ENCODE measurements at regions not wholly inside any gene's neighbourhood (a gene's known extent, or its start where the extent isn't known, plus 50 kb on each side); places are given as distances from the start of the nearest gene placed in this dataset.

DNA sequence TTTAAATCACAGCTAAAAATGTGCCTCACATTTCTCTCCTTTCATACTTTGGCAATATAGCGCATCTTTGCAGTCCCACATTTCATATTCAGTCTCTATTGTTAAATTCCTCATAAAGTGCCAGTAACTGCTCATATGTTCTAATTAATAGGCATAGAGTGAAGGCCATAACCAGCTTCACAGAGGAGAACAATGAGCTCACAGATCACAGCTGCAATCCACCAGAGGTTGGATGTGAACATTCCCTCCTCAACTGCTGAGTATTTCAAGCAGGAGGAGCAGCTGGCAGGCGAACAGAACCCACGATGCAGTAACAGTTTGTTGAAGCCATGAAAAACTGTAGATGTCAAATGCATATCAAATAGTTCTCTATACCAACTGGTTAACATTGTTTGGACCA, 2088.7 kb upstream of the AGA start:
- TF ChIP-seq RCOR1 (IDR thresholded peaks at IDR 0.05; ENCODE audit: insufficient replicate concordance, low read length) (no peak), CEBPB (IDR thresholded peaks at IDR 0.05; ENCODE audit: low read depth, low read length) (no peak), RAD21 (IDR thresholded peaks at IDR 0.05; ENCODE audit: low read length) (no peak), POLR2A (IDR thresholded peaks at IDR 0.05; ENCODE audit: low read depth, low read length) (no peak), CHD1 (IDR thresholded peaks at IDR 0.05; ENCODE audit: low read depth, low read length) (no peak), BHLHE40 (IDR thresholded peaks at IDR 0.05; ENCODE audit: low read depth, low read length) (no peak), MXI1 (IDR thresholded peaks at IDR 0.05; ENCODE audit: borderline replicate concordance, low read depth, low read length) (no peak), SMC3 (IDR thresholded peaks at IDR 0.05; ENCODE audit: low read depth, low read length) (no peak)
- TF ChIP-seq, protein P1, sequence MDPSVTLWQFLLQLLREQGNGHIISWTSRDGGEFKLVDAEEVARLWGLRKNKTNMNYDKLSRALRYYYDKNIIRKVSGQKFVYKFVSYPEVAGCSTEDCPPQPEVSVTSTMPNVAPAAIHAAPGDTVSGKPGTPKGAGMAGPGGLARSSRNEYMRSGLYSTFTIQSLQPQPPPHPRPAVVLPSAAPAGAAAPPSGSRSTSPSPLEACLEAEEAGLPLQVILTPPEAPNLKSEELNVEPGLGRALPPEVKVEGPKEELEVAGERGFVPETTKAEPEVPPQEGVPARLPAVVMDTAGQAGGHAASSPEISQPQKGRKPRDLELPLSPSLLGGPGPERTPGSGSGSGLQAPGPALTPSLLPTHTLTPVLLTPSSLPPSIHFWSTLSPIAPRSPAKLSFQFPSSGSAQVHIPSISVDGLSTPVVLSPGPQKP (IDR thresholded peaks at IDR 0.05; ENCODE audit: borderline replicate concordance, low read depth, low read length) = no peak
- TF ChIP-seq, protein P2, sequence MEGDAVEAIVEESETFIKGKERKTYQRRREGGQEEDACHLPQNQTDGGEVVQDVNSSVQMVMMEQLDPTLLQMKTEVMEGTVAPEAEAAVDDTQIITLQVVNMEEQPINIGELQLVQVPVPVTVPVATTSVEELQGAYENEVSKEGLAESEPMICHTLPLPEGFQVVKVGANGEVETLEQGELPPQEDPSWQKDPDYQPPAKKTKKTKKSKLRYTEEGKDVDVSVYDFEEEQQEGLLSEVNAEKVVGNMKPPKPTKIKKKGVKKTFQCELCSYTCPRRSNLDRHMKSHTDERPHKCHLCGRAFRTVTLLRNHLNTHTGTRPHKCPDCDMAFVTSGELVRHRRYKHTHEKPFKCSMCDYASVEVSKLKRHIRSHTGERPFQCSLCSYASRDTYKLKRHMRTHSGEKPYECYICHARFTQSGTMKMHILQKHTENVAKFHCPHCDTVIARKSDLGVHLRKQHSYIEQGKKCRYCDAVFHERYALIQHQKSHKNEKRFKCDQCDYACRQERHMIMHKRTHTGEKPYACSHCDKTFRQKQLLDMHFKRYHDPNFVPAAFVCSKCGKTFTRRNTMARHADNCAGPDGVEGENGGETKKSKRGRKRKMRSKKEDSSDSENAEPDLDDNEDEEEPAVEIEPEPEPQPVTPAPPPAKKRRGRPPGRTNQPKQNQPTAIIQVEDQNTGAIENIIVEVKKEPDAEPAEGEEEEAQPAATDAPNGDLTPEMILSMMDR (conservative IDR thresholded peaks at IDR 0.05; ENCODE audit: low read depth, low read length) = no peak

Data from IMR-90 (cell line).